Breast epithelium (tissue), 4 donors: ENCODE measurements at regions not wholly inside any gene's neighbourhood (a gene's known extent, or its start where the extent isn't known, plus 50 kb on each side); places are given as distances from the start of the nearest gene placed in this dataset.

ENCODE experiments used
- DNase-seq, 2 donors: peaks; one replicate each; pipeline ENCODE4 v3.0.0-alpha.2; 2019; ENCODE audit warnings: low spot score in 2 of 2
- H3K27ac ChIP-seq, 2 donors: fragments of 200-600 bp; sonication (generic) in 1 of 2; one replicate each; pipeline ENCODE4 v1.5.1; 2016 to 2019; ENCODE audit warnings: mild to moderate bottlenecking in 1 of 2
- H3K27me3 ChIP-seq, 2 donors: fragments of 200-600 bp; sonication (generic) in 1 of 2; one replicate each; pipeline versions ENCODE4 v1.5.1 to v1.6.0; 2017 to 2019; ENCODE audit warnings: control low read depth in 1 of 2, mild to moderate bottlenecking in 1 of 2
- H3K36me3 ChIP-seq: fragments of 200-600 bp; one replicate; pipeline ENCODE4 v1.5.1; 2019
- H3K4me1 ChIP-seq, 2 donors: fragments of 200-600 bp; sonication (generic); one replicate each; pipeline ENCODE4 v1.5.1; 2016 to 2019; ENCODE audit warnings: control low read depth in 1 of 2
- H3K4me3 ChIP-seq, 3 donors: fragments of 200-600 bp; sonication (generic); 1 replicate in 2 of 3; 2 replicates in 1 of 3; pipeline ENCODE4 v1.5.1; 2016 to 2019; ENCODE audit warnings: mild to moderate bottlenecking in 3 of 3, moderate library complexity in 2 of 3
- H3K9me3 ChIP-seq, 2 donors: fragments of 200-600 bp; sonication (generic) in 1 of 2; one replicate each; pipeline ENCODE4 v1.5.1; 2016 to 2019; ENCODE audit warnings: control low read depth in 1 of 2
- CTCF ChIP-seq, 3 donors: fragments of 450-650 bp; IDR thresholded peaks; one replicate each; pipeline ENCODE4 v1.5.1; 2016 to 2017; ENCODE audit warnings: antibody characterized with exemption in 3 of 3, mild to moderate bottlenecking in 3 of 3, moderate library complexity in 3 of 3
- POLR2A ChIP-seq: fragments of 450-650 bp; IDR thresholded peaks from one replicate; pipeline ENCODE4 v1.6.1; 2016; ENCODE audit warnings: antibody characterized with exemption, mild to moderate bottlenecking, moderate library complexity
- POLR2AphosphoS5 ChIP-seq, 3 donors: sonication (generic); formaldehyde crosslinking; IDR thresholded peaks; one replicate each; pipeline ENCODE4 v1.6.1; 2017; ENCODE audit warnings: antibody characterized with exemption in 3 of 3
- intact Hi-C: fragments of 100-400 bp; cut with DNase I; formaldehyde crosslinking; loops from one replicate; pipeline ENCODE4 v1.15.1; 2023; ENCODE audit warnings: low total_unique reads

- intact Hi-C loops, result no loop called here
- no peaks in the 10 kb centered on the region for H3K9me3 ChIP-seq
- H3K4me1 ChIP-seq, result no peaks in the 10 kb centered on the region
- H3K4me3 ChIP-seq, result no peak overlapping the region
- H3K27ac ChIP-seq, result peak overlapping the region in 1 of 2 donors; percentile 30
- H3K27me3 ChIP-seq, result no peaks in the 10 kb centered on the region
- H3K36me3 ChIP-seq, result no peaks in the 10 kb centered on the region
- TF ChIP-seq POLR2A, result no peak
- DNase-seq, result no peak
Measured at GRCh38 chr6:6851059-6851948, 256.5 kb upstream of the RREB1 start.

- H3K4me1 ChIP-seq, result peaks cover 0 to 2% of the 10 kb centered on the region in 2 donors
- DNase-seq, result no peak
- TF ChIP-seq POLR2AphosphoS5 (IDR thresholded peaks at IDR 0.05), result no peak
- no peak for TF ChIP-seq POLR2A
- no peak for TF ChIP-seq CTCF (IDR thresholded peaks at IDR 0.05)
- no peaks in the 10 kb centered on the region for H3K9me3 ChIP-seq
- intact Hi-C loops, result no loop called here
- no peak overlapping the region for H3K4me3 ChIP-seq
- no peak overlapping the region for H3K27ac ChIP-seq
- no peaks in the 10 kb centered on the region for H3K36me3 ChIP-seq
- no peaks in the 10 kb centered on the region for H3K27me3 ChIP-seq
Measured at GRCh38 chr6:6851949-6852261, 255.9 kb upstream of the RREB1 start.

- no peaks in the 10 kb centered on the region for H3K36me3 ChIP-seq
- peak overlapping the region in 2 of 3 donors; percentile 5 to 39 for H3K4me3 ChIP-seq
- H3K27ac ChIP-seq, result peak overlapping the region; percentile 27 to 90
- intact Hi-C loops, result no loop called here
- TF ChIP-seq POLR2A (no peak), CTCF (IDR thresholded peaks at IDR 0.05) (peak in 1 of 3 donors; percentile 20), POLR2AphosphoS5 (IDR thresholded peaks at IDR 0.05) (peak in 1 of 3 donors; percentile 14)
- peaks cover 0 to 5% of the 10 kb centered on the region in 2 donors for H3K4me1 ChIP-seq
- H3K9me3 ChIP-seq, result no peaks in the 10 kb centered on the region
- peak; percentile 34 to 62 for DNase-seq
- H3K27me3 ChIP-seq, result no peaks in the 10 kb centered on the region
Measured at GRCh38 chr6:6856538-6857523, 250.9 kb upstream of the RREB1 start.

GRCh38 chr6:6857528-6857927 lies 250.2 kb upstream of the RREB1 start:
- Histone ChIP-seq H3K36me3 (no peaks in the 10 kb centered on the region), H3K27me3 (no peaks in the 10 kb centered on the region), H3K4me3 (no peak overlapping the region), H3K9me3 (no peaks in the 10 kb centered on the region), H3K27ac (peak overlapping the region; percentile 15 to 90), H3K4me1 (peaks cover 0 to 5% of the 10 kb centered on the region in 2 donors)
- no peak for TF ChIP-seq POLR2AphosphoS5 (IDR thresholded peaks at IDR 0.05)
- TF ChIP-seq POLR2A, result no peak
- TF ChIP-seq CTCF (IDR thresholded peaks at IDR 0.05), result no peak
- no peak for DNase-seq
- intact Hi-C loops, result no loop called here

GRCh38 chr6:6858533-6858982 lies 249.2 kb upstream of the RREB1 start:
- Histone ChIP-seq H3K4me1 (peaks cover 0 to 5% of the 10 kb centered on the region in 2 donors), H3K27me3 (no peaks in the 10 kb centered on the region), H3K9me3 (no peaks in the 10 kb centered on the region), H3K27ac (no peak overlapping the region), H3K4me3 (no peak overlapping the region), H3K36me3 (no peaks in the 10 kb centered on the region)
- intact Hi-C loops, result no loop called here
- no peak for DNase-seq
- TF ChIP-seq POLR2A, result no peak
- no peak for TF ChIP-seq POLR2AphosphoS5 (IDR thresholded peaks at IDR 0.05)
- no peak for TF ChIP-seq CTCF (IDR thresholded peaks at IDR 0.05)
